ENCODE measurements at regions not wholly inside any gene's neighbourhood (a gene's known extent, or its start where the extent isn't known, plus 50 kb on each side); places are given as distances from the start of the nearest gene placed in this dataset.

GRCh38 chr6:90960324-90960723, 373.5 kb upstream of the MAP3K7 start:
- H3K4me3 Mint-ChIP-seq = no peak overlapping the region
- no peaks in the 10 kb centered on the region for H3K4me1 Mint-ChIP-seq
- H3K9me3 Mint-ChIP-seq = no peaks in the 10 kb centered on the region
- no peaks in the 10 kb centered on the region for H3K36me3 Mint-ChIP-seq (ENCODE audit: low read depth)
- no peak for TF ChIP-seq CTCF (IDR thresholded peaks at IDR 0.05; ENCODE audit: unreplicated experiment in 3 of 3)
- H3K27me3 Mint-ChIP-seq (ENCODE audit: low read depth) = no peaks in the 10 kb centered on the region
- H3K27ac Mint-ChIP-seq = peak overlapping the region in 2 of 3 experiments; percentile 72 to 91

- H3K4me3 Mint-ChIP-seq = no peak overlapping the region
- no peak for TF ChIP-seq CTCF (IDR thresholded peaks at IDR 0.05; ENCODE audit: unreplicated experiment in 3 of 3)
Observed at GRCh38 chr6:90955246-90955645, 368.4 kb upstream of the MAP3K7 start.

GRCh38 chr6:90953405-90954161, 366.7 kb upstream of the MAP3K7 start:
- Mint-ChIP-seq H3K4me1 (no peaks in the 10 kb centered on the region), H3K9me3 (peaks cover 9% of the 10 kb centered on the region), H3K4me3 (no peak overlapping the region), H3K27me3 (ENCODE audit: low read depth) (no peaks in the 10 kb centered on the region), H3K36me3 (ENCODE audit: low read depth) (no peaks in the 10 kb centered on the region), H3K27ac (no peak overlapping the region)
- TF ChIP-seq CTCF (IDR thresholded peaks at IDR 0.05; ENCODE audit: unreplicated experiment in 3 of 3) = no peak

More at GRCh38 chr6:90955246-90955645, 368.4 kb upstream of the MAP3K7 start:
- Mint-ChIP-seq H3K27ac (no peak overlapping the region), H3K27me3 (ENCODE audit: low read depth) (no peaks in the 10 kb centered on the region), H3K36me3 (ENCODE audit: low read depth) (no peaks in the 10 kb centered on the region), H3K4me1 (no peaks in the 10 kb centered on the region), H3K9me3 (peaks cover 9% of the 10 kb centered on the region)

- Mint-ChIP-seq H3K27ac (no peak overlapping the region), H3K36me3 (ENCODE audit: low read depth) (no peaks in the 10 kb centered on the region), H3K4me3 (no peak overlapping the region), H3K4me1 (no peaks in the 10 kb centered on the region), H3K27me3 (ENCODE audit: low read depth) (no peaks in the 10 kb centered on the region), H3K9me3 (peaks cover 9% of the 10 kb centered on the region)
- no peak for TF ChIP-seq CTCF (IDR thresholded peaks at IDR 0.05; ENCODE audit: unreplicated experiment in 3 of 3)
Observed at GRCh38 chr6:90952176-90952575, 365.3 kb upstream of the MAP3K7 start.

- H3K27ac Mint-ChIP-seq = no peak overlapping the region
- H3K4me3 Mint-ChIP-seq = no peak overlapping the region
- no peaks in the 10 kb centered on the region for H3K27me3 Mint-ChIP-seq (ENCODE audit: low read depth)
- no peaks in the 10 kb centered on the region for H3K9me3 Mint-ChIP-seq
- H3K36me3 Mint-ChIP-seq (ENCODE audit: low read depth) = no peaks in the 10 kb centered on the region
- TF ChIP-seq CTCF (IDR thresholded peaks at IDR 0.05; ENCODE audit: unreplicated experiment in 3 of 3) = no peak
- H3K4me1 Mint-ChIP-seq = no peaks in the 10 kb centered on the region
Observed at GRCh38 chr6:90948540-90948939, 361.7 kb upstream of the MAP3K7 start.

All from nephron (organoid).